ENCODE measurements at regions not wholly inside any gene's neighbourhood (a gene's known extent, or its start where the extent isn't known, plus 50 kb on each side); places are given as distances from the start of the nearest gene placed in this dataset.

- H3K4me1 ChIP-seq, result no peaks in the 10 kb centered on the region
- H3K9ac ChIP-seq, result no peak overlapping the region
- H3K4me2 ChIP-seq, result no peak overlapping the region
Observed at GRCh38 chr21:22395965-22396364, 1397.8 kb downstream of the NCAM2 start.

GRCh38 chr21:22399681-22400514, 1401.7 kb downstream of the NCAM2 start:
- Histone ChIP-seq H3K4me3 (no peak overlapping the region), H3K9me3 (no peaks in the 10 kb centered on the region), H4K20me1 (no peaks in the 10 kb centered on the region), H3K9ac (no peak overlapping the region), H3K27me3 (no peaks in the 10 kb centered on the region), H3K4me1 (no peaks in the 10 kb centered on the region), H3K27ac (no peak overlapping the region), H3K36me3 (no peaks in the 10 kb centered on the region), H3K4me2 (no peak overlapping the region)
- no peak for TF ChIP-seq Cebpa-rat (IDR thresholded peaks at IDR 0.05)

More at GRCh38 chr21:22395965-22396364, 1397.8 kb downstream of the NCAM2 start:
- Histone ChIP-seq H3K4me3 (no peak overlapping the region), H4K20me1 (no peaks in the 10 kb centered on the region), H3K36me3 (no peaks in the 10 kb centered on the region), H3K27ac (no peak overlapping the region), H3K27me3 (no peaks in the 10 kb centered on the region), H3K9me3 (no peaks in the 10 kb centered on the region)
- TF ChIP-seq Cebpa-rat (IDR thresholded peaks at IDR 0.05), result no peak

GRCh38 chr21:22409571-22409970, 1411.4 kb downstream of the NCAM2 start:
- Histone ChIP-seq H3K27me3 (no peaks in the 10 kb centered on the region), H3K4me3 (no peak overlapping the region), H4K20me1 (no peaks in the 10 kb centered on the region), H3K9me3 (no peaks in the 10 kb centered on the region), H3K9ac (no peak overlapping the region), H3K4me2 (no peak overlapping the region), H3K4me1 (no peaks in the 10 kb centered on the region), H3K36me3 (no peaks in the 10 kb centered on the region), H3K27ac (no peak overlapping the region)
- TF ChIP-seq Cebpa-rat (IDR thresholded peaks at IDR 0.05), result no peak

- no peak overlapping the region for H3K9ac ChIP-seq
- no peak overlapping the region for H3K4me2 ChIP-seq
- H4K20me1 ChIP-seq, result no peaks in the 10 kb centered on the region
- no peak overlapping the region for H3K4me3 ChIP-seq
- peaks cover 7% of the 10 kb centered on the region for H3K4me1 ChIP-seq
- no peak overlapping the region for H3K27ac ChIP-seq
- H3K36me3 ChIP-seq, result no peaks in the 10 kb centered on the region
- no peak for TF ChIP-seq Cebpa-rat (IDR thresholded peaks at IDR 0.05)
- no peaks in the 10 kb centered on the region for H3K9me3 ChIP-seq
- H3K27me3 ChIP-seq, result no peaks in the 10 kb centered on the region
Observed at GRCh38 chr21:22416555-22416954, 1418.3 kb downstream of the NCAM2 start.

- no peak for TF ChIP-seq Cebpa-rat (IDR thresholded peaks at IDR 0.05)
- Histone ChIP-seq H3K9me3 (no peaks in the 10 kb centered on the region), H3K36me3 (no peaks in the 10 kb centered on the region), H3K27ac (0 out of 2 replicates have a peak overlapping the region, but pooled peaks have one; percentile 1), H3K4me3 (no peak overlapping the region), H3K9ac (no peak overlapping the region), H3K27me3 (no peaks in the 10 kb centered on the region), H4K20me1 (no peaks in the 10 kb centered on the region), H3K4me1 (peaks cover 11% of the 10 kb centered on the region), H3K4me2 (peak overlapping the region; percentile 63)
Observed at GRCh38 chr21:22421416-22422180, 1423.4 kb downstream of the NCAM2 start.

GRCh38 chr21:22438428-22439086, 1440.3 kb downstream of the NCAM2 start:
- H3K4me2 ChIP-seq, result no peak overlapping the region

GRCh38 chr21:22444990-22445389, 1446.8 kb downstream of the NCAM2 start:
- Histone ChIP-seq H3K4me2 (no peak overlapping the region), H3K27ac (no peak overlapping the region), H3K4me1 (no peaks in the 10 kb centered on the region), H3K4me3 (no peak overlapping the region), H3K9me3 (no peaks in the 10 kb centered on the region), H3K36me3 (no peaks in the 10 kb centered on the region), H3K9ac (no peak overlapping the region), H4K20me1 (no peaks in the 10 kb centered on the region), H3K27me3 (no peaks in the 10 kb centered on the region)
- no peak for TF ChIP-seq Cebpa-rat (IDR thresholded peaks at IDR 0.05)

More at GRCh38 chr21:22438428-22439086, 1440.3 kb downstream of the NCAM2 start:
- no peaks in the 10 kb centered on the region for H3K9me3 ChIP-seq
- H4K20me1 ChIP-seq, result no peaks in the 10 kb centered on the region
- H3K4me1 ChIP-seq, result peaks cover 6% of the 10 kb centered on the region; the same call in 1 of the 2 replicates
- no peaks in the 10 kb centered on the region for H3K36me3 ChIP-seq
- no peak overlapping the region for H3K4me3 ChIP-seq
- no peak overlapping the region for H3K27ac ChIP-seq
- H3K9ac ChIP-seq, result no peak overlapping the region
- TF ChIP-seq Cebpa-rat (IDR thresholded peaks at IDR 0.05), result no peak
- H3K27me3 ChIP-seq, result no peaks in the 10 kb centered on the region

GRCh38 chr21:22450507-22450906, 1452.3 kb downstream of the NCAM2 start:
- no peaks in the 10 kb centered on the region for H3K4me1 ChIP-seq
- no peak for TF ChIP-seq Cebpa-rat (IDR thresholded peaks at IDR 0.05)
- H4K20me1 ChIP-seq, result no peaks in the 10 kb centered on the region
- no peaks in the 10 kb centered on the region for H3K36me3 ChIP-seq
- no peak overlapping the region for H3K4me3 ChIP-seq
- no peak overlapping the region for H3K4me2 ChIP-seq
- H3K27ac ChIP-seq, result no peak overlapping the region
- no peaks in the 10 kb centered on the region for H3K27me3 ChIP-seq
- H3K9ac ChIP-seq, result no peak overlapping the region
- no peaks in the 10 kb centered on the region for H3K9me3 ChIP-seq

GRCh38 chr21:22456241-22456640, 1458.0 kb downstream of the NCAM2 start:
- Histone ChIP-seq H3K4me3 (no peak overlapping the region), H3K36me3 (no peaks in the 10 kb centered on the region), H4K20me1 (no peaks in the 10 kb centered on the region), H3K27ac (no peak overlapping the region), H3K9me3 (no peaks in the 10 kb centered on the region), H3K4me2 (no peak overlapping the region), H3K9ac (no peak overlapping the region), H3K27me3 (no peaks in the 10 kb centered on the region), H3K4me1 (no peaks in the 10 kb centered on the region)
- no peak for TF ChIP-seq Cebpa-rat (IDR thresholded peaks at IDR 0.05)
